ENCODE measurements at regions not wholly inside any gene's neighbourhood (a gene's known extent, or its start where the extent isn't known, plus 50 kb on each side); places are given as distances from the start of the nearest gene placed in this dataset.

- Histone ChIP-seq H3K4me3 (replicated peaks; ENCODE audit: insufficient read depth, low read length) (no peak overlapping the region), H3K27ac (replicated peaks) (no peak overlapping the region), H3K27me3 (ENCODE audit: insufficient read depth, poor library complexity, severe bottlenecking) (no peaks in the 10 kb centered on the region)
- DNase-seq (ENCODE audit: low read depth in 1 of 2, low spot score in 1 of 2) = no peak
- TF ChIP-seq GABPA (IDR thresholded peaks at IDR 0.05; ENCODE audit: low read depth) (no peak), CTCF (IDR thresholded peaks at IDR 0.05; ENCODE audit: insufficient read depth, low read length) (no peak), SPI1 (IDR thresholded peaks at IDR 0.05; ENCODE audit: borderline replicate concordance, low read depth) (no peak)
Observed at GRCh38 chr20:48102076-48102787, 317.0 kb upstream of the SULF2 start.

- Histone ChIP-seq H3K4me3 (replicated peaks; ENCODE audit: insufficient read depth, low read length) (no peak overlapping the region), H3K27ac (replicated peaks) (no peak overlapping the region), H3K27me3 (ENCODE audit: insufficient read depth, poor library complexity, severe bottlenecking) (no peaks in the 10 kb centered on the region)
- DNase-seq (ENCODE audit: low read depth in 1 of 2, low spot score in 1 of 2) = no peak
- no peak for TF ChIP-seq GABPA (IDR thresholded peaks at IDR 0.05; ENCODE audit: low read depth)
- no peak for TF ChIP-seq REST (IDR thresholded peaks at IDR 0.05; ENCODE audit: insufficient replicate concordance, low read depth)
- TF ChIP-seq SPI1 (IDR thresholded peaks at IDR 0.05; ENCODE audit: borderline replicate concordance, low read depth) = no peak
- no peak for TF ChIP-seq POLR2AphosphoS5 (IDR thresholded peaks at IDR 0.05; ENCODE audit: low read depth)
- no peak for TF ChIP-seq CTCF (IDR thresholded peaks at IDR 0.05; ENCODE audit: insufficient read depth, low read length)
Observed at GRCh38 chr20:48100483-48100882, 315.2 kb upstream of the SULF2 start.

GRCh38 chr20:48098866-48099265 lies 313.6 kb upstream of the SULF2 start:
- no peak for DNase-seq (ENCODE audit: low read depth in 1 of 2, low spot score in 1 of 2)
- TF ChIP-seq SPI1 (IDR thresholded peaks at IDR 0.05; ENCODE audit: borderline replicate concordance, low read depth) (no peak), CTCF (IDR thresholded peaks at IDR 0.05; ENCODE audit: insufficient read depth, low read length) (no peak), REST (IDR thresholded peaks at IDR 0.05; ENCODE audit: insufficient replicate concordance, low read depth) (no peak), GABPA (IDR thresholded peaks at IDR 0.05; ENCODE audit: low read depth) (no peak)
- Histone ChIP-seq H3K27me3 (ENCODE audit: insufficient read depth, poor library complexity, severe bottlenecking) (no peaks in the 10 kb centered on the region), H3K4me3 (replicated peaks; ENCODE audit: insufficient read depth, low read length) (no peak overlapping the region), H3K27ac (replicated peaks) (no peak overlapping the region)

- DNase-seq (ENCODE audit: low read depth in 1 of 2, low spot score in 1 of 2) = no peak
- Histone ChIP-seq H3K27ac (replicated peaks) (no peak overlapping the region), H3K27me3 (ENCODE audit: insufficient read depth, poor library complexity, severe bottlenecking) (no peaks in the 10 kb centered on the region), H3K4me3 (replicated peaks; ENCODE audit: insufficient read depth, low read length) (no peak overlapping the region)
- no peak for TF ChIP-seq POLR2AphosphoS5 (IDR thresholded peaks at IDR 0.05; ENCODE audit: low read depth)
- no peak for TF ChIP-seq CTCF (IDR thresholded peaks at IDR 0.05; ENCODE audit: insufficient read depth, low read length)
- no peak for TF ChIP-seq GABPA (IDR thresholded peaks at IDR 0.05; ENCODE audit: low read depth)
Observed at GRCh38 chr20:48098099-48098498, 312.8 kb upstream of the SULF2 start.
